ENCODE measurements at regions not wholly inside any gene's neighbourhood (a gene's known extent, or its start where the extent isn't known, plus 50 kb on each side); places are given as distances from the start of the nearest gene placed in this dataset.
A peak's percentile ranks its signal among the peaks of the same experiment; 100 is the strongest.

- peak; percentile 62 to 75 for DNase-seq (ENCODE audit: low read depth in 2 of 2)
- H3K36me3 ChIP-seq (ENCODE audit: control insufficient read depth, insufficient read depth, low read length) = no peaks in the 10 kb centered on the region
- H3K9ac ChIP-seq (ENCODE audit: insufficient read depth, low read length) = no peak overlapping the region
- no peaks in the 10 kb centered on the region for H3K79me2 ChIP-seq (ENCODE audit: control insufficient read depth, insufficient read depth, low read length)
- H3K4me1 ChIP-seq (ENCODE audit: control insufficient read depth, extremely low read depth, insufficient read depth, low read length) = no peaks in the 10 kb centered on the region
- H3K27me3 ChIP-seq (ENCODE audit: control insufficient read depth, insufficient read depth, low read length) = no peaks in the 10 kb centered on the region
- H3K4me3 ChIP-seq (replicated peaks in 1 of 4; ENCODE audit: control extremely low read depth in 1 of 4, insufficient read depth in 1 of 4, low read depth in 3 of 4, low read length in 4 of 4) = peak overlapping the region; percentile 24 to 74 (median 42)
- no peak overlapping the region for H2AFZ ChIP-seq (ENCODE audit: low read length)
- TF ChIP-seq CTCF (conservative IDR thresholded peaks at IDR 0.05 in 1 of 2, IDR thresholded peaks at IDR 0.05 in 1 of 2; ENCODE audit: low read depth in 1 of 2, low read length in 2 of 2) (no peak), EZH2 (IDR thresholded peaks at IDR 0.05; ENCODE audit: low read length, missing control alignments) (no peak)
- no peak overlapping the region for H3K27ac ChIP-seq (ENCODE audit: insufficient read depth, low read length)
- H4K20me1 ChIP-seq (ENCODE audit: control insufficient read depth, extremely low read depth, insufficient read depth, low read length) = no peaks in the 10 kb centered on the region
- H3K9me3 ChIP-seq (ENCODE audit: control insufficient read depth, insufficient read depth, low read depth, low read length) = no peaks in the 10 kb centered on the region
- peak overlapping the region; percentile 92 for H3K4me2 ChIP-seq (ENCODE audit: extremely low read depth, insufficient read depth, low read length)
These were observed 74.5 kb upstream of the ZNF184 start for GRCh38 chr6:27547157-27548075.

GRCh38 chr6:27546522-27546921 is 73.6 kb upstream of the ZNF184 start:
- TF ChIP-seq EZH2 (IDR thresholded peaks at IDR 0.05; ENCODE audit: low read length, missing control alignments) (no peak), CTCF (conservative IDR thresholded peaks at IDR 0.05 in 1 of 2, IDR thresholded peaks at IDR 0.05 in 1 of 2; ENCODE audit: low read depth in 1 of 2, low read length in 2 of 2) (no peak)
- H3K27ac ChIP-seq (ENCODE audit: insufficient read depth, low read length) = no peak overlapping the region
- no peak overlapping the region for H3K4me3 ChIP-seq (replicated peaks in 1 of 4; ENCODE audit: control extremely low read depth in 1 of 4, insufficient read depth in 1 of 4, low read depth in 3 of 4, low read length in 4 of 4)
- H3K9me3 ChIP-seq (ENCODE audit: control insufficient read depth, insufficient read depth, low read depth, low read length) = no peaks in the 10 kb centered on the region
- H3K36me3 ChIP-seq (ENCODE audit: control insufficient read depth, insufficient read depth, low read length) = no peaks in the 10 kb centered on the region
- no peak for DNase-seq (ENCODE audit: low read depth in 2 of 2)
- no peaks in the 10 kb centered on the region for H4K20me1 ChIP-seq (ENCODE audit: control insufficient read depth, extremely low read depth, insufficient read depth, low read length)
- H3K79me2 ChIP-seq (ENCODE audit: control insufficient read depth, insufficient read depth, low read length) = no peaks in the 10 kb centered on the region
- no peak overlapping the region for H3K9ac ChIP-seq (ENCODE audit: insufficient read depth, low read length)
- H3K4me1 ChIP-seq (ENCODE audit: control insufficient read depth, extremely low read depth, insufficient read depth, low read length) = no peaks in the 10 kb centered on the region
- H2AFZ ChIP-seq (ENCODE audit: low read length) = no peak overlapping the region
- no peaks in the 10 kb centered on the region for H3K27me3 ChIP-seq (ENCODE audit: control insufficient read depth, insufficient read depth, low read length)
- H3K4me2 ChIP-seq (ENCODE audit: extremely low read depth, insufficient read depth, low read length) = no peak overlapping the region

GRCh38 chr6:27545271-27546046 is 72.6 kb upstream of the ZNF184 start:
- no peaks in the 10 kb centered on the region for H3K36me3 ChIP-seq (ENCODE audit: control insufficient read depth, insufficient read depth, low read length)
- H2AFZ ChIP-seq (ENCODE audit: low read length) = peak overlapping the region; percentile 65
- no peaks in the 10 kb centered on the region for H4K20me1 ChIP-seq (ENCODE audit: control insufficient read depth, extremely low read depth, insufficient read depth, low read length)
- peak overlapping the region; percentile 81 for H3K4me2 ChIP-seq (ENCODE audit: extremely low read depth, insufficient read depth, low read length)
- H3K9me3 ChIP-seq (ENCODE audit: control insufficient read depth, insufficient read depth, low read depth, low read length) = no peaks in the 10 kb centered on the region
- TF ChIP-seq CTCF (conservative IDR thresholded peaks at IDR 0.05 in 1 of 2, IDR thresholded peaks at IDR 0.05 in 1 of 2; ENCODE audit: low read depth in 1 of 2, low read length in 2 of 2) (no peak), EZH2 (IDR thresholded peaks at IDR 0.05; ENCODE audit: low read length, missing control alignments) (no peak)
- no peak overlapping the region for H3K9ac ChIP-seq (ENCODE audit: insufficient read depth, low read length)
- H3K27ac ChIP-seq (ENCODE audit: insufficient read depth, low read length) = no peak overlapping the region
- no peaks in the 10 kb centered on the region for H3K4me1 ChIP-seq (ENCODE audit: control insufficient read depth, extremely low read depth, insufficient read depth, low read length)
- peak overlapping the region; percentile 53 to 66 (median 54) for H3K4me3 ChIP-seq (replicated peaks in 1 of 4; ENCODE audit: control extremely low read depth in 1 of 4, insufficient read depth in 1 of 4, low read depth in 3 of 4, low read length in 4 of 4)
- H3K27me3 ChIP-seq (ENCODE audit: control insufficient read depth, insufficient read depth, low read length) = no peaks in the 10 kb centered on the region
- peak; percentile 57 to 82 for DNase-seq (ENCODE audit: low read depth in 2 of 2)
- no peaks in the 10 kb centered on the region for H3K79me2 ChIP-seq (ENCODE audit: control insufficient read depth, insufficient read depth, low read length)
